ENCODE measurements at regions not wholly inside any gene's neighbourhood (a gene's known extent, or its start where the extent isn't known, plus 50 kb on each side); places are given as distances from the start of the nearest gene placed in this dataset.
"Not testable (repeated sequence)": the region's sequence is repeated elsewhere in the genome, so short reads cannot be mapped to it uniquely, and the experiment has no call there.

- DNase-seq: no peak
Observed at GRCh38 chr3:176302271-176302670, 895.0 kb downstream of the TBL1XR1 start.

GRCh38 chr3:176296066-176296597 is 901.1 kb downstream of the TBL1XR1 start:
- DNase-seq: no peak

GRCh38 chr3:176293276-176293675 is 904.0 kb downstream of the TBL1XR1 start:
- DNase-seq: no peak

DNA sequence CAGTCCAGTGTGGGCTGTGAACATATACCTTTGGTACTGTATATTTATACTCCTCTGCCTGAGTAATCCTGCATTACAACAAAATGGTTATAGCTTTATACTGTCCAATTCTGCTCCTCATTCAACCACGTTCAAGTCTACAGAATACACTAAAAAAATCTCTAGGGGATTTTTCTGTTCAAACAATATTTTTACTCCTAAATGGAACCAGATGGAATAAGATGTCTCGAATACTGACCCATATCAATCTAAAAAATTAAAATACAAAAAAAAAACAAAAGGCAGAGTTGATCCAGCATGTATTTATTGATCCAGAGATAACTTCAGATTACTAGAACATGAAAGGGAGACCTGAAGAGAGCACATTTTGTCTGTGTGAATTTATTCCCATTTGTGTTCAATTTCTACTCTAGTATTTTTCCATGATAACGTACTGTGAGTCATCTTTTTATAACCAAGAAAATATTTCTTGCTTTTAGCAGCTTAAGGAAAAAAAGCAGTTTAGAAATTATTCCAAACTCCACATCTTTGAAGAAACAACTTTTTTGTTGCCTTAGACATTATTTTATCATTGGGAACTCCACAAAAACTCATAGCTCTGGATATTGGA is 910.7 kb downstream of the TBL1XR1 start:
- DNase-seq: no peak

DNA sequence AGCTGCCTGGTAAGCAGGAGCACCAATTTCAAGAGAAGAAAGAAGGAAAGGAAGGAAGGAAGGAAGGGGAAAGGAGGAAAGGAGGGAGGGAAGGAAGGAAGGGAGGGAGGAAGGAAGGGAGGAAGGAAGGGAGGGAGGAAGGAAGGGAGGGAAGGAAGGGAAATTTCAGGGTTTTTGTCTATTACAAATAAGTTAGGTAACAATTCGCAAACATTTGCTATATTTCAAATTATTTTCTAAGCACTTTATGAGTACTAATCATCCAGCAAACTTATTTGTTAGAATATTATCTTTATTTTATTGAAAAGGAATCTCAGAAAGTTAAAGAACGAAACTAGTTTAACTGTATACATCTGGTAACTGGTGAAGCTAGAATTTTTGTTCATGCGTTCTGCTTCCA is 921.7 kb downstream of the TBL1XR1 start:
- no peak for DNase-seq

DNA sequence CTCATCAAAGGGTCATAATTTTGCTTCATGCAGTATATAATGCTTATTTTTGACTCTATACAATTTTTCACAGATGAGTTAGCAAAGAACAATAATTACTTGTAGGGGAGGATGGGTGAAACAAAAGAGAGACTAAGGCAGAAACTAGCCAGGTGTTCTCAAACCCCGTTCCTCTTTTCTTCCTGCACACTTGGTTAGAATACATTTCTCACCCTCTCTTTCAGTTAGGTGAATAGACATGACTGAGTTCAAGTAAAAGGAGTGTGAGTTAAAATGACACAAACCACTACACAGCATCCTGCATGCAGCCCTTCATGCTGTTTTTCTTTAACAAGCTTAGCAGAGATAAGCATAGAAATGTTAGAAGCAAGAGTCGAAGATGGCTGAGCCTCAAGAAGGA is 922.2 kb downstream of the TBL1XR1 start:
- DNase-seq: no peak

DNA sequence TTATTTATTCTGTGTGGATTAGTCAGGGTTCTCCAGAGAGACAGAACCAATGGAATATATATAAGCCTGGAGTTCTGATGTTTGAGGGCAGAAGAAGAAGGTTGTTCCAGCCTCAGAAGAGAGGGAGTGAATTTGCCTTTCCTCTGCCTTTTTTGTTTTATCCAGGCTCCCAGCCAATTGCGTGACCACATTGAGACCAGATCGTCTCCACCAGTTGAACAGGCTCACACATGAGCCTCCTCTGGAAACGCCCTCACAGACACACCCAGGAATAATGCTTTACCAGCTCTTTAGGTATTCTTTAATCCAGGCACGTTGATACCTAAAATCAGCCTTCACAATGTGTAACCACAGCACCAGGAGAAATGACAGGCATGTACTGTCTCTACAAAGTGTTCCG is 923.1 kb downstream of the TBL1XR1 start:
- DNase-seq: no peak

- DNase-seq: no peak
Observed at GRCh38 chr3:176262071-176262470, 935.2 kb downstream of the TBL1XR1 start.

- no peak for DNase-seq
Observed at GRCh38 chr3:176247191-176247590, 950.1 kb downstream of the TBL1XR1 start.

GRCh38 chr3:176219970-176220369 is 977.3 kb downstream of the TBL1XR1 start:
- no peak for DNase-seq

GRCh38 chr3:176214758-176215157 is 982.5 kb downstream of the TBL1XR1 start:
- no peak for DNase-seq

GRCh38 chr3:176213314-176213713 is 984.0 kb downstream of the TBL1XR1 start:
- DNase-seq: not testable (repeated sequence)

DNA sequence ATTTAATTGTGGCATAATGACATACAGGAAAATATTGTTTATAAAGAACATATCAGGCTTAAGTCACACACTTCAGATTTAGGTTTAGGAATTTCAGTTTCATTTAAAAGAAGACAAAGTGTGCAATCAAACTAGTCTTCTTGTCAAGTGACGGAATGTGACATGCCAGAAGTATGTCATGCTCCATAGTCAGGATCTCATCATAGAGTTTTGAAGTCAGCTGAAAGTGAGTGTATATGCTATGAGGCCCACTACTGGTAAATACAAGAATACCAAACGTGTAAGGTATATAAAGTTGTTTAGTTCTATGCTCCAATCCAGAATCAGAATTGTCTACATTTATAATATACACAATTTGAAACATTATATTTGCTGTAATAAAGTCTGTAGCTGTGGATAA is 988.4 kb downstream of the TBL1XR1 start:
- DNase-seq: no peak

DNA sequence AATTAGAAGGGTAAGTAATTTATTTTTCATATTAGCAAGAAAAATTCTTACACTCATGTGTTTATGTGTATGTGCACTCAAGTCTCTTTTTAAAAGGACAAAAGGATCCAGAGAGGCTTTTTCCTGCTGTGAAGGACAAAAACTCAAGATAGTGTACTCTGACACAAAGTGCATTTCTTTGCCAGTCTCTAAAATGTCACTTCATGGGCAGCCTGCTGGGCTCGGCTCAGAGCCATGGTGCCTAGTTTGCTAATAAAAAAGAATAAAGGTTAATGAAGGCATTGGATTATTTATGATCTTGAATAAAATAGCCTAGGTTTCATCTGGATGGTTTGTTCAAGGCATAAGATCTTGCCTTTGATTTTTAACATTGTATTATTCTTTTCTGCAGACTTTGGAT is 989.0 kb downstream of the TBL1XR1 start:
- no peak for DNase-seq

GRCh38 chr3:176206809-176207208 is 990.5 kb downstream of the TBL1XR1 start:
- no peak for DNase-seq

- DNase-seq: no peak
Observed at GRCh38 chr3:176202652-176203051, 994.6 kb downstream of the TBL1XR1 start.

- DNase-seq: no peak
Observed at GRCh38 chr3:176193032-176193730, 1004.1 kb downstream of the TBL1XR1 start.

DNA sequence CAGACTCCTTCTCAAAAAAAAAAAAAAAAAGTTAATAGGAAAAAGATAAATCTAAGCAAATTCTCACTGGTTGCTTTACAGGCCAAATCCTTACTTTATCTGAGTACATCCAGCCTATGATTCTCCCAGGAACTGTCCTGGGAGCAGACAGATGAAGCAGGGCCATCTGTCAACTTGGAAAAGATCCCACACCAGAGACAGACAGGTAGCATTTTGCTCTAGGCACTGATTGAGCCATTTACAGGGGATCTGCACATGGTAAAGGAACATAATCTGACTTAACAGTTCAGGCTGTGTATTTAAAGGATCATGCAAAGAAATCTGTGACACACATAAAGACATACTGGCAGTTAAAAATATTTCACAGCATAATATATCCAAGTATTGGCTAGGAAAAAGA is 1006.5 kb downstream of the TBL1XR1 start:
- no peak for DNase-seq

DNA sequence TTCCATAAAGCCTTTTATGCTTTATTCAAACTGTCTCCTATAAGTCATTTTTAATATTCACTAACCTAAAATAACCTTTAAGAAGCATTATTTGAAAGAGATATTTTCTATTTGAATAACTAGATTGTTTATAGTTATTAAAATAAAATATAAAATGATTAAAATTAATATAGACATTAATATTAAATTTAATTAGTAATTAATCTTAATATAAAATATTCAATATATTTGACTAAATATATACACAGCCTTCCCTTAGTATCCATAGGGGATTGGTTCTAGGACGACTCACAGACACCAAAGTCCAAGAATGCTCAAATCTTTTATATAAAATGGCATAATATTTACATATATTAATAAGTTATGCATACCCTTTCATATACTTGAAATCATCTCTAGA is 1014.1 kb downstream of the TBL1XR1 start:
- no peak for DNase-seq

DNA sequence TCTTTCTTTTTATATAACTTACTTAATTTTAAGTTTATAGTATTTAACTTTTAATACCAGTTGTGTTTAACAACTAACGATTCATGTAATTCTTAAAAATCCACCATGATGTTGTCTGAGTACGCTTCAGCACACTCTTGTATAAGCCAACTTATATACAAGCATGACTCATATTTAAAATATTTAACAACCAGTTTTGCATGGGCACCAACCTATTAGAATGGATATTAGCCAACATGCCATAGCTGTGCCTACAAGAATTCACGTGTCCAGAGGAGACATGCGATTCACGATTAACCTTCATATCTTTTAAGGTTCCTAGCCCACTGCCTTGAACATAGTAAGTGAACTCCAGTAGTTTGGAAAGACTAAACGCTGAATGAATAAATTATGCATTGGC is 1023.2 kb downstream of the TBL1XR1 start:
- no peak for DNase-seq

- no peak for DNase-seq
Observed at GRCh38 chr3:176172492-176172891, 1024.8 kb downstream of the TBL1XR1 start.

- DNase-seq: no peak
Observed at GRCh38 chr3:176167272-176167671, 1030.0 kb downstream of the TBL1XR1 start.

DNA sequence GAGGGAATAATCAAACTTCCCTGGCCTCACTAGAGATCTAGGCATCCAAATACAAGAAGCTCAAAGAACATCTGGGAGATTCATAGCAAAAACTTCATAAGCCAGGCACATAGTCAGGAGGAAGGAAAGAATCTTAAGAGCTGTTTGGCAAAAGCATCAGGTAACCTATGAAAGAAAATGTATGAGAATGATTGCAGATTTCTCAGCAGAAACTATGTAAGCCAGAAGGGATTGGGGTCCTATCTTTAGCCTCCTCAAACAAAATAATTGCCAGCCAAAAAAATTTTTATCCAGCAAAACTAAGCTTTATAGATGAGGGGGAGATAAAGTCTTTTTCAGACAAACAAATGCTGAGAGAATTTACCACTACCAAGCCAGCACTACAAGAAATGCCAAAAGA is 1036.3 kb downstream of the TBL1XR1 start:
- no peak for DNase-seq

- DNase-seq: no peak
Observed at GRCh38 chr3:176159796-176160195, 1037.5 kb downstream of the TBL1XR1 start.

DNA sequence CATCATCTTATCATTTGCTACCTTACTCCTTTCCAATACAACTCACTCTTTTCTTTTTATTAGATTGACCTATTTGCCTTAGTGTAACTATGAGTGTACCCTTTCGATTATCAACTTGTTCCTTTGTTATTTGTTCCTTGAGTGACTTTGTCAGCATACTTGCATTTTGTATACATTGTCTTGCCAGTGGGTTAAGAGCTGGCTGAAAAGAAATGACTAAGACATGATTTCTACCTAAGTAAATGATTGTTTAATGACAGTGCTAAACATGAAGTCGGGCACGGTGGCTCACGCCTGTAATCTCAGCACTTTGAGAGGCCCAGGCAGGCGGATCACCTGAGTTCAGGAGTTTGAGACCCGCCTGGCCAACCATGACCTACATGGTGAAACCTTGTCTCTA is 1042.3 kb downstream of the TBL1XR1 start:
- no peak for DNase-seq

Data from AML-193 (cell line).